ENCODE measurements at regions not wholly inside any gene's neighbourhood (a gene's known extent, or its start where the extent isn't known, plus 50 kb on each side); places are given as distances from the start of the nearest gene placed in this dataset.

DNA sequence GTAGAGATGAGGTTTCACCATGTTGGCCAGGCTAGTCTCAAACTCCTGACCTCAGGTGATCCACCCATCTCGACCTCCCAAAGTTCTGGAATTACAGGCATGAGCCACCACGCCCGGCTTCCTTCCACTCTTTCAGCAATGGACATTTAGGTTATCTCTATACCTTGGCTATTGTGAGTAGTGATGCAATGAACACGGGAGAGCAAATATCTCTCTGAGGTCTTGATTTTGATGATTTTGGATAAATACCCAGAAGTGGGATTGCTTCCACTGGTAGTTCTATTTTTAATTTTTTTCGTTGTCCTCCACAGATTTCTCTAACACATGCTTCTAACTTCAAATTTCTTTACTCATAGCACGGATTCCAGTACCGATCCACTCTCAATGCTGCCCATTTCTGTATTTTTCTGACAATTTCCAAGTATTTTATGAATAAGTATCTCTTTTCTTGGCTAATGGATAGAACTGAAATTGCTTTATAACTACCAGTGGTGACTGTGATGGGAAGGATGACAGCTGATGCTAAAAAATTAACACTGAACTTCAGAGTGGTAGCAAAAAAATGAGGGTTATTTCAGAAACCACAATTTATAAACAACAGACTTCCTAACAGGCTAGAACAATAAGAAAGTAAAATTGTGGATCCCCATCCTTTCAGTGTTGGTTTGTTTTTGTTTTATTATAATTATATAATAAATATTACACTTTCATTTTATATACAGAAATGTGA, 327.5 kb upstream of the RUNX1 start:
- TF ChIP-seq EZH2 (IDR thresholded peaks at IDR 0.05; ENCODE audit: insufficient read depth, poor library complexity, severe bottlenecking) (no peak), EZH2phosphoT487 (IDR thresholded peaks at IDR 0.05; ENCODE audit: insufficient read depth, low read depth) (no peak)
